ENCODE measurements at regions not wholly inside any gene's neighbourhood (a gene's known extent, or its start where the extent isn't known, plus 50 kb on each side); places are given as distances from the start of the nearest gene placed in this dataset.
"Not testable (repeated sequence)": the region's sequence is repeated elsewhere in the genome, so short reads cannot be mapped to it uniquely, and the experiment has no call there.

- not testable (repeated sequence) for DNase-seq (ENCODE audit: low read depth)
Measured at GRCh38 chr2:111400598-111401253, 280.0 kb downstream of the BCL2L11 start.

GRCh38 chr2:111401270-111402140 lies 280.8 kb downstream of the BCL2L11 start:
- not testable (repeated sequence) for DNase-seq (ENCODE audit: low read depth)

GRCh38 chr2:111402450-111402849 lies 281.7 kb downstream of the BCL2L11 start:
- not testable (repeated sequence) for DNase-seq (ENCODE audit: low read depth)

- DNase-seq (ENCODE audit: low read depth): not testable (repeated sequence)
Measured at GRCh38 chr2:111403287-111403686, 282.6 kb downstream of the BCL2L11 start.

- not testable (repeated sequence) for DNase-seq (ENCODE audit: low read depth)
Measured at GRCh38 chr2:111406616-111407015, 285.9 kb downstream of the BCL2L11 start.

GRCh38 chr2:111407632-111408194 lies 287.0 kb downstream of the BCL2L11 start:
- DNase-seq (ENCODE audit: low read depth): peak; percentile 79

- DNase-seq (ENCODE audit: low read depth): not testable (repeated sequence)
Measured at GRCh38 chr2:111410868-111411406, 290.2 kb downstream of the BCL2L11 start.

- not testable (repeated sequence) for DNase-seq (ENCODE audit: low read depth)
Measured at GRCh38 chr2:111411867-111412681, 291.4 kb downstream of the BCL2L11 start.

GRCh38 chr2:111412841-111413650 lies 292.3 kb downstream of the BCL2L11 start:
- DNase-seq (ENCODE audit: low read depth): not testable (repeated sequence)

- DNase-seq (ENCODE audit: low read depth): not testable (repeated sequence)
Measured at GRCh38 chr2:111413950-111414349, 293.2 kb downstream of the BCL2L11 start.

- DNase-seq (ENCODE audit: low read depth): not testable (repeated sequence)
Measured at GRCh38 chr2:111415765-111416743, 295.3 kb downstream of the BCL2L11 start.

GRCh38 chr2:111417026-111417425 lies 296.3 kb downstream of the BCL2L11 start:
- not testable (repeated sequence) for DNase-seq (ENCODE audit: low read depth)

GRCh38 chr2:111418091-111418875 lies 297.6 kb downstream of the BCL2L11 start:
- DNase-seq (ENCODE audit: low read depth): peak; percentile 17

GRCh38 chr2:111420074-111420473 lies 299.4 kb downstream of the BCL2L11 start:
- DNase-seq (ENCODE audit: low read depth): not testable (repeated sequence)

- not testable (repeated sequence) for DNase-seq (ENCODE audit: low read depth)
Measured at GRCh38 chr2:111420835-111421234, 300.1 kb downstream of the BCL2L11 start.

- DNase-seq (ENCODE audit: low read depth): not testable (repeated sequence)
Measured at GRCh38 chr2:111421949-111422348, 301.2 kb downstream of the BCL2L11 start.

GRCh38 chr2:111422562-111422961 lies 301.8 kb downstream of the BCL2L11 start:
- not testable (repeated sequence) for DNase-seq (ENCODE audit: low read depth)

- DNase-seq (ENCODE audit: low read depth): not testable (repeated sequence)
Measured at GRCh38 chr2:111423184-111423583, 302.5 kb downstream of the BCL2L11 start.
